PC-9 (cell line): ENCODE measurements at regions not wholly inside any gene's neighbourhood (a gene's known extent, or its start where the extent isn't known, plus 50 kb on each side); places are given as distances from the start of the nearest gene placed in this dataset.

ENCODE experiments used
- CTCF ChIP-seq: fragments of 200-600 bp; sonication (generic); conservative IDR thresholded peaks from 2 replicates; pipeline ENCODE4 v1.6.1; 2017; ENCODE audit warnings: mixed run types, antibody characterized with exemption, mild to moderate bottlenecking, moderate library complexity
- EZH2 ChIP-seq: fragments of 200-600 bp; sonication (generic); IDR thresholded peaks from 2 replicates; pipeline ENCODE4 v1.8.0; 2017; ENCODE audit warnings: antibody characterized with exemption, low read depth

- no peak for TF ChIP-seq CTCF
- no peak for TF ChIP-seq EZH2
Measured at GRCh38 chr14:66010695-66011094, 475.5 kb upstream of the CCDC196 start.
